ENCODE measurements at regions not wholly inside any gene's neighbourhood (a gene's known extent, or its start where the extent isn't known, plus 50 kb on each side); places are given as distances from the start of the nearest gene placed in this dataset.
A peak's percentile ranks its signal among the peaks of the same experiment; 100 is the strongest.

- POLR2A ChIA-PET, result no interaction called here
- Histone ChIP-seq H3K27ac (ENCODE audit: insufficient read depth, low read depth, low read length) (peak overlapping the region; percentile 89), H3K9ac (replicated peaks; ENCODE audit: extremely low read depth, insufficient read depth, low read length) (peak overlapping the region; percentile 80), H3K9me1 (replicated peaks; ENCODE audit: control insufficient read depth, extremely low read depth, insufficient read depth, low read length) (no peaks in the 10 kb centered on the region), H2AFZ (ENCODE audit: low read depth, low read length) (peak overlapping the region; percentile 50), H3K27me3 (ENCODE audit: control insufficient read depth in 2 of 2, insufficient read depth in 2 of 2, low read length in 2 of 2) (no peaks in the 10 kb centered on the region), H3K9me3 (replicated peaks; ENCODE audit: control insufficient read depth, insufficient read depth, low read length) (no peaks in the 10 kb centered on the region), H3K36me3 (ENCODE audit: control insufficient read depth in 2 of 2, extremely low read depth in 1 of 2, insufficient read depth in 2 of 2, low read length in 2 of 2) (no peaks in the 10 kb centered on the region), H3K4me3 (replicated peaks in 1 of 3; ENCODE audit: insufficient read depth in 1 of 3, low read depth in 1 of 3, low read length in 3 of 3) (no peak overlapping the region), H3K4me2 (ENCODE audit: insufficient read depth, low read length) (peak overlapping the region; percentile 62), H3K4me1 (ENCODE audit: control insufficient read depth, extremely low read depth, insufficient read depth, low read length) (peaks cover 21% of the 10 kb centered on the region), H4K20me1 (replicated peaks; ENCODE audit: control insufficient read depth, extremely low read depth, insufficient read depth, low read length) (no peaks in the 10 kb centered on the region), H3K79me2 (ENCODE audit: control insufficient read depth, insufficient read depth, low read length) (no peaks in the 10 kb centered on the region)
- BruUV-seq (replicated peaks), result TSS peak; percentile 97
- DNase-seq (ENCODE audit: low read depth, low spot score), result peak; percentile 90
- dilution Hi-C loops (cut with MboI; ENCODE audit: extremely low pct_ligation_motif_present, low sequenced_read_pairs) (no loop called here), intact Hi-C loops (cut with micrococcal nuclease) (loop anchor here (1.0 kb wide), 5 partner anchors 30 to 994 kb away; no protein-coding TSS in a partner anchor)
- TF ChIP-seq EZH2 (IDR thresholded peaks at IDR 0.05; ENCODE audit: borderline replicate concordance, low read depth, low read length, severe bottlenecking) (no peak), MYC (IDR thresholded peaks at IDR 0.05; ENCODE audit: low read depth, low read length) (no peak), CTCF (IDR thresholded peaks at IDR 0.05; ENCODE audit: extremely low read depth in 1 of 2, insufficient read depth in 1 of 2, low read depth in 1 of 2, low read length in 2 of 2) (no peak), POLR2AphosphoS5 (IDR thresholded peaks at IDR 0.05; ENCODE audit: insufficient read depth, low read depth, low read length) (peak; percentile 74), GATA2 (IDR thresholded peaks at IDR 0.05; ENCODE audit: insufficient read depth, insufficient read length, low read depth, low read length) (peak; percentile 65), JUN (IDR thresholded peaks at IDR 0.05; ENCODE audit: borderline replicate concordance, insufficient read depth, insufficient read length, low read depth) (peak; percentile 86), FOS (IDR thresholded peaks at IDR 0.05; ENCODE audit: borderline replicate concordance, insufficient read depth, low read length) (peak; percentile 82), POLR2A (IDR thresholded peaks at IDR 0.05; ENCODE audit: low read depth, low read length) (no peak)
- TF ChIP-seq, protein P1, sequence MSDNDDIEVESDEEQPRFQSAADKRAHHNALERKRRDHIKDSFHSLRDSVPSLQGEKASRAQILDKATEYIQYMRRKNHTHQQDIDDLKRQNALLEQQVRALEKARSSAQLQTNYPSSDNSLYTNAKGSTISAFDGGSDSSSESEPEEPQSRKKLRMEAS (IDR thresholded peaks at IDR 0.05; ENCODE audit: insufficient read depth, insufficient read length), result no peak
- CTCF ChIA-PET, result interaction anchor here (0.7 to 1.1 kb wide), 5 partner anchors 15 to 98 kb away, joined by 3 to 7 read pairs (median 3); no protein-coding TSS in a partner anchor
- peak; percentile 77 for FAIRE-seq
Measured at GRCh38 chr3:178352326-178353005, 183.8 kb upstream of the KCNMB2 start.
